NCI-H2196 (cell line): ENCODE measurements at regions not wholly inside any gene's neighbourhood (a gene's known extent, or its start where the extent isn't known, plus 50 kb on each side); places are given as distances from the start of the nearest gene placed in this dataset.
"Not testable (repeated sequence)": the region's sequence is repeated elsewhere in the genome, so short reads cannot be mapped to it uniquely, and the experiment has no call there.

Source experiments
- DNase-seq: peaks from one replicate; lab custom pipeline; 2025; ENCODE audit not compliant: unreplicated experiment; lab: John Stamatoyannopoulos, UW

DNA sequence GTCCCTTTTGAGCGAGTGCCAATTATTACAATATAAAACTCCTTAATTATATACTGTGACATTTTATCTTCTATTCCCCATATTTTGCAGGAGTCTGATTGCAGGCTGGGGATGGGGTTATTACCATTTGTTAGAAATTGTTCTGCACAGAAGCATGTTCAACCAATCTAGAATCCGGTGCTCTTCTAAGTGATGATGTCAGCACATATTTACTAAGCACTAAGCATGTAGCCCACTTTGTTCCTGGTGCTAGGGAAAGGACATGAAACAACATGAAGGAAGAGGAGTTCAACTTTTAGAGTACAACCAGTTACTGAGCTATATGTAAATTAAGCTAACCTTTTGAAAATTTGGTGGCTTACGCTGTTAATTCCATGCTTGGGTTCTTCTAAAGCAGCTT, 52.8 kb upstream of the IL1RAPL2 start:
- DNase-seq: no peak

DNA sequence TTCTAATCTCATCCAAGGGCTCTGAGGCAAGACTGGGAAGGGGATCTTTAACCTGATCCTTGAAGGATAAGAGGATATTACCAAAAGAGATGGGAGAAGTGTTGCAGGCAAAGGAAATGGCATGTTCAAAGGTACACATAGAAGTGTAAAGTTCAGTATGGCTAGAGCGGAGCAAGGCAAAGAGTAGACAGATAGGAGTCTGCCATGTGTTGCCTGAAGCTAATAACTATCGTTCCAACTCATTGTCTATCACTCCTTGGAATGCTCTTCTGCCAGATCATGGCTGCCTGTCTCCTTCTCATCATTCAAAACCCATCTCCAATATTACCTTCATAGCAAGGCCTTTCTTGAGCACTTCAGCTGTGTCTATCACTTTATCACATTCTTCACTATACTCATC, 55.2 kb upstream of the IL1RAPL2 start:
- no peak for DNase-seq

- no peak for DNase-seq
Measured at GRCh38 chrX:104502460-104502859, 63.5 kb upstream of the IL1RAPL2 start.

GRCh38 chrX:104488811-104489210, 77.2 kb upstream of the IL1RAPL2 start:
- no peak for DNase-seq

- DNase-seq: no peak
Measured at GRCh38 chrX:104486691-104487090, 79.3 kb upstream of the IL1RAPL2 start.

- DNase-seq: no peak
Measured at GRCh38 chrX:104482757-104483156, 83.2 kb upstream of the IL1RAPL2 start.

DNA sequence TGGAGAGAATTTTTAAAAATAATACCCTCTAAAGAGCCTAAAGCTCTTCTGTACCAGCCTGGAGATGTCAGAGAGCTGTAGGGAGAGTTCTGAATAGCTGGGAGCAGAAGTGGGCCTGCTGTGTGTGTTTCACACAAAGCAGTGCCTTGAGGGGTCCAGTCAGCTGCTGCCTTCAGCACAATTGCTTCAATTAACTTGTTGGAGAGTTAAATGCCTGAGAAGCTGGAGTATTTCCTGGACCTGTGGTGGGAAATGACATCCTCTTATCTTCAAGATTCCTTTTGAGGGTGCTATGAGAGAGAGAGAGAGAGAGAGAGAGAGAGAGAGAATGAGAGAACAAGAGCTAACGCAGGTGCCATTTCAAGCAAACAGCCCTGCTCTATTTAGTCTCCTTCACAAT, 96.2 kb upstream of the IL1RAPL2 start:
- no peak for DNase-seq

DNA sequence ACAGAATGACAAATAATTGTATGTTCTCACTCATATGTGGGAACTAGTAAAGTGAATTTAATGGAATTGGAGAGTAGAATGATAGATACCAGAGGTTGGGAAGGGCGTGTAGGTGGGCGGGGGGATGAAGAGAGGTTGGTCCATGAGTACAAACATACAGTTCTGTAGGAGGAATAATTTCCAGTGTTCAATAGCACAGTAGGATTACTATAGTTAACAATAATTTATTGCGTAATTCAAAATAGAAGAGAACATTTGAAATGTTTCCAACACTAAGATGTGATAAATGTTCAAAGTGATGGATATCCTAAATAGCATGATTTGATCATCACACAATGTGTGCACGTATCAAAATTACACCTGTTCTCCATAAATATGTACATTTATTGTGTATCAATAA, 106.2 kb upstream of the IL1RAPL2 start:
- DNase-seq: no peak

DNA sequence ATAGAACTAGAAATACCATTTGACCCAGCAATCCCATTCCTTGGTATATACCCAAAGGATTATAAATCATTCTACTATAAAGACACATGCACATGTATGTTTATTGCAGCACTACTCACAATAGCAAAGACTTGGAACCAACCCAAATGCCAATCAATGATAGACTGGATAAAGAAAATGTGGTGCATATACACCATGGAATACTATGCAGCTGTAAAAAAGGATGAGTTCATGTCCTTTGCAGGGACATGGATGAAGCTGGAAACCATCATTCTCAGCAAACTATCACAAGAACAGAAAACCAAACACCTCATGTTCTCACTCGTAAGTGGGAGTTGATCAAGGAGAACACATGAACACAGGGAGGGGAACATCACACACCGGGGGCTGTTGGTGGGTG, 108.9 kb upstream of the IL1RAPL2 start:
- DNase-seq: not testable (repeated sequence)

- DNase-seq: no peak
Measured at GRCh38 chrX:104450316-104450715, 115.7 kb upstream of the IL1RAPL2 start.

- no peak for DNase-seq
Measured at GRCh38 chrX:104445591-104445990, 120.4 kb upstream of the IL1RAPL2 start.

DNA sequence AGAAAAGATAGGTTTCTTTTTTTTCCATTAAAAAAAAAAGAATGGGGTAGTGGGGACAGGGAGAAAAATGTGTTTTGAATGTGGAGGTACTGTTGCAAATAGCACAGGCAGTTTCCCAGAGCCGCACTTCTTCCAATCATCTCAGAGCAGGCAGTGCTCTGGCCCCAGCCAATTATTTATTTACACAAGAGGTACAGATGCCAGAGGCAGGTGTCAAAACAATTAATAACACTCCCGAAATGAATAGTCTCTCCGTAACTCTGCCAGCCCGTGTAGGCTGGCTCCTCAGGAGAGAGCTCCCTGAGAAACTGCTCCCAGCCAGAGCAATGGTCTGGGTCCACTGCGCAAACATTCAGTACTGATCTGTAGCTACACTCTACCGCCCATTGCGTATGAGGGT, 130.8 kb upstream of the IL1RAPL2 start:
- DNase-seq: no peak

DNA sequence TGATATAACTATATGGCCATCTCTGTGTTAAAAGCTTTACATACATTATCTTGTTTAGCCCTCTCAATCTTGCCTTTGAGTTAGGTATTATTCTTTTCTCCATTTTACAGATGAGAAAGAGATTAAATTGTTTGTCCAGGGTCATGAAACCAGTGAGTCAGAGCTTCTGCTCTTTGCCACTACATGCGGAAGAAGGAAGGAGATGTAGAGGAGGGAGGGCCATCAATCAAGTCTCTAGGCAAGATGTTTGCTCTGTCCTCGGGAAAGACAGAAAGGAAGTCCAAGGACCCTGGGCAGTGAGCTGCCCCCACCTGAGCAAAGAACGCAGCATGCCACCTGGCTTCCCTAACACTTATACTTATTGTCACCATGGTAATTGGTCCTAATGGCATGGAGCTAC, 133.7 kb upstream of the IL1RAPL2 start:
- no peak for DNase-seq

- no peak for DNase-seq
Measured at GRCh38 chrX:104430742-104431119, 135.3 kb upstream of the IL1RAPL2 start.

DNA sequence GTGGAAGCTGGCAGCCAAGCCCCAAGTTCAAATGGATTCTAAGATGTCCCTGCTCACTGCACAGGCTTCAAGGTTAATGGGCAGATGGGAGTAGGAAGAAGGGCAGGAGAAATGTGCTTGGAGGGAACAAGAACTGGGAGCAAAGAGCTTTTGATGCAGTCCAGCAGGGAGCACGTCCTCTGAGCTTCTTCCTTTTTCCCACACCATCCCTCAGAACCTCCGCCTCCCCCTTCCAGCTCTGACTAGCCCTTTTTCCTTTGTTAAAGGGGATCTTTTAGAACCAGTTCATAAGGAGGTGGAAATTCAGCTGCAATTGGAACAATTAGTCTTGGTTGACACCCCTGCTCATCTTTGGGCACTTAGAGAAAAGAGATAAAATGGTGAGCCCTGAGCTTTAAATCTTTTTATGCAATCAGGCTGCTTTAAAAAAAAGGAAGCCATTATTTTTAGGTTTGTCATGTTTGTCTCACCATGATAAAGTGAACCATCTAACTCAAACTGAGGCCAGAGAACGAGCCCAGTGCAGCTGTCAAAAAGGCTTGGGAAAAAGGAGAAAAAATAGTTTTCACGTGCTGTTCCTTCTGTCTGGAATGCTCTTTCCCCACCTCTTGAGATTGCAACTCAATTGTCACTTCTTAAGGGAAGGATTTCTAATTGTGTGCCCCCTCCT, 135.8 kb upstream of the IL1RAPL2 start:
- DNase-seq: no peak

DNA sequence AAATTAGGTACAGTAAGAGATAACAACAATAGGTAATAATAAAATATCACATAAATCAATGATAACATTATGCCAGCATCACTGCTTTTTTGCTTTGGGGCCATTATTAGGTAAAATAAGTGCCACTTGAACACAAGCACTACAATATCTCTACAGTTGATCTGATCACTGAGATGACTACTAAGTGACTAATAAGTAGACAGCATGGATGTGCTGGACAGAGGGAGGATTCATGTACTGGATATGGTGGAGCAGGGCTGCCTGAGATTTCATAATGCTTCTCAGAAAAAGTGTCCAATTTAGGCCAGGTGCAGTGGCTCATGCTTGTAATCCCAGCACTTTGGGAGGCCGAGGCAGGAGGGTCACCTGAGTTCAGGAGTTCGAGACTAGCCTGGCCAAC, 137.8 kb upstream of the IL1RAPL2 start:
- no peak for DNase-seq

GRCh38 chrX:104427693-104428092, 138.3 kb upstream of the IL1RAPL2 start:
- no peak for DNase-seq

GRCh38 chrX:104427073-104427472, 138.9 kb upstream of the IL1RAPL2 start:
- no peak for DNase-seq

DNA sequence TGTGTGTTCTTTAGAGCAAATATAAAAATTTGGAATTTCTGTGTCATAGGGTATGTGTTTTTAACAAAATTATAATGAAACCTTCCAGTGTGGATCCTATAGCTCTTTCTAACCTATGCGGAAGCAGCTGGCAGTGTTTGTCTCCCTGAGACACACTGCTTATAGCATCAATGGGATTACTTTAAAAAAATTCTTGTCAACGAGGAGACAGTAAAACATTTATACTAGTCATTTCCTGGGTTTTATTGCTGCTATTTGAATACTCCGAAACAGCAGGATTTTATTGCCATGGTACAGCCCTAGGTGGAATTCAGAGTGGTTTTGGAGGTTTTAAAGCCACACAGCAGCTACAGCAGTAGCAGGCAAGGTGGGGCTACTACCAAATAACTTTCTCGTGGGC, 145.1 kb upstream of the IL1RAPL2 start:
- DNase-seq: no peak

DNA sequence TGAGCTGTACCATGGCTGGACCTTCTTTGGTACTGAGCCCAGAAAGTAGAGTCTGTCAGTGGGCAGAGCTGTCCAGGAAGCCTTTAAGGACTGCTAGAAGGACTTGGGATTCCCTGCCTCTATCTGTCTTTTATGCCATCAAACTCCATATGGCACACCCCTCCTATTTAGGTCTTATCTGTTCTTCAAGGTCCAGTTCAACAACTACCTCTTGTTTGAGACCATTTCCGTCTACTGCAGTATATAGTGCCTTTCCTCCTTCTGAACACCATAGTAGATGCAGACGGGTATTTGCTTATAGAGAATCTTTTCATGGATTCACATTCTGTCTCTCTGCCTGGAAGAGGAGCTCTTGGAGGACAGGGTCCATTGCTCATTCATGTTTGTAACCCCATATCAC, 146.1 kb upstream of the IL1RAPL2 start:
- DNase-seq: no peak

GRCh38 chrX:104419211-104419610, 146.8 kb upstream of the IL1RAPL2 start:
- DNase-seq: no peak

DNA sequence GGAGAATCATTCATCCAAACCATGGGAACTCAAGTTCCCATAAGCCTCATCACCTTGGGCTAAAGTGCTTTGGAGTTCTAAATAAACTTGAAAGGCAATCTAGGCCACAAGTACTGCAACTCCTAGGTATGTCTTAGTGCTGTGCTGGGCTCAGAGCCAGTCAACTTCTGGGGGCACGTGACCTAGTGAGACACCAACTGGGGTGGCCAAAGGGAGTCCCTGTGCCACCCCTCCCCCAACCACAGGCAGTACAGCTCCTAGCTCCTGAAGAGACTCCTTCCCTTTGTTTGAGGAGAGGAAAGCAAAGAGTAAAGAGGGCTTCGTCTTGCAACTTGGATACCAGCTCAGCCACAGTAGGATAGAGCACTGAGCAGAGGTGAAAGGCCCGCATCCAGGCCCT, 154.2 kb upstream of the IL1RAPL2 start:
- no peak for DNase-seq

DNA sequence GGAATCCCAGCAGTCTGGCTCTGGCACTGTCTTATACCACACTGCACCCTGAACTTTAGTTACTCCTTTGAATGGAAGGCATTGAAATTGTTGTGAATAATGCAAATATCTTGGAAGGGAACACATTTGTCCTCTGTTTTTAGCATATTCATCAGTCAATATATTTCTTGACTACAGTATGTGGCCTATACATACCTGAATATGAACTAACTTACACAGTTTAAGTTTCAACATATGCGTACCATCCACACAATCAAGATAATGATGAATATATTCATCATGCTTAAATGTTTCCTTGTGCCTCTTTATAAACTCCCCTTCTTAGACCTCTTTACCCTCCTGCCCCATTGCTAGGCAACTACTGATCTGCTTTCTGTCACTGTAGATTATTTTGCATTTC, 145.7 kb upstream of the ESX1 start:
- no peak for DNase-seq

DNA sequence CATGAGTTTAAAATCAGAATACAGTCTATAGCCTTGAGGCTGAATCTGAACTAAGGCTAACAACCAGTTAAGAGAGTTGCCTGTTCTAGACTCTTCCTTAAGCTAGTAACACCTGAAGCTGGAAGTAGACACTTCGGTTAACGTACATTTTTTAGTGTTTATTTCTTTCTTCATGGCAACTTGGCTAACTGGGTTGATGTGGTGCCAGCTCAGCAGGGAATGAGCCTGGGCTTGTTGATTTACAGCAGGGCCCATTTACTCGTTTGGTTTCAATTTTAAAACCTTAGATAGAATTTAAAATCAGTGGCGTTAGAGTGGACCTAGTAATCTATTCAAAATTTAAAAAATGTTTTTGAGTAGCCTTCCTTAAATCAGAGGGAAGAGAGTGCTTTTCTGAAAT, 137.6 kb upstream of the ESX1 start:
- no peak for DNase-seq
